HCT116 (cell line): ENCODE measurements at regions not wholly inside any gene's neighbourhood (a gene's known extent, or its start where the extent isn't known, plus 50 kb on each side); places are given as distances from the start of the nearest gene placed in this dataset.

Source experiments
- ATAC-seq: fragments of 200-7000 bp; cut with Tn5 transposase; 2 replicates; pipeline ENCODE4 v1.9.1; 2020; ENCODE audit warnings: mild to moderate bottlenecking, moderate library complexity
- BruUV-seq: library from RNA; stranded (reverse); fragments of 400-500 nt; replicated peaks from 2 replicates; lab custom pipeline; 2021; lab: Mats Ljungman, UMichigan
- CTCF ChIA-PET: fragments of 300-600 bp; sonication (Branson Sonifier 250); formaldehyde crosslinking; loops from one replicate; lab custom pipeline; 2021; ENCODE audit warnings: antibody characterized with exemption; lab: Charles Lee
- POLR2A ChIA-PET: fragments of 300-600, 350-600 bp; sonication (Branson Sonifier 250); formaldehyde crosslinking; loops from one replicate; lab custom pipeline; 2021; ENCODE audit warnings: antibody characterized with exemption; lab: Charles Lee
- RAD21 ChIA-PET, 2 experiments: fragments of 300-600 bp; sonication (Branson Sonifier 250); formaldehyde crosslinking; loops; one replicate each; lab custom pipeline; 2023; ENCODE audit warnings: low total read pairs in 2 of 2; ENCODE audit not compliant: uncharacterized antibody in 2 of 2, unreplicated experiment in 2 of 2, low non-redundant PET in 1 of 2; lab: Charles Lee
- DNase-seq: peaks from one replicate; pipeline ENCODE4 v3.0.0-alpha.2; 2010; ENCODE audit warnings: low read depth, low spot score
- H2AFZ ChIP-seq: fragments of 200-600 bp; shearing (Covaris generic), sonication (generic); 2 replicates; pipeline ENCODE4 v1.6.1; 2017; ENCODE audit warnings: low read depth, mixed run types, mixed read lengths, antibody characterized with exemption, low read length; ENCODE audit not compliant: poor library complexity, severe bottlenecking
- H3K27ac ChIP-seq: 2 replicates; pipeline ENCODE4 v1.5.1; 2012; ENCODE audit warnings: low read depth, low read length
- H3K27me3 ChIP-seq: fragments of 200-600 bp; sonication (generic); 2 replicates; pipeline ENCODE4 v1.6.1; 2016; ENCODE audit warnings: mixed run types, low read length, mixed read lengths; ENCODE audit not compliant: insufficient read depth
- H3K36me3 ChIP-seq, 2 experiments: fragments of 200-500 bp in 1 of 2; fragments of 200-600 bp in 1 of 2; sonication (Bioruptor generic) in 1 of 2; sonication (generic) in 1 of 2; 2 replicates each; pipeline versions ENCODE4 v1.5.1 to v1.6.1; 2014 to 2016; ENCODE audit warnings: low read length in 2 of 2, inconsistent platforms in 1 of 2, mixed read lengths in 1 of 2, mixed run types in 1 of 2; ENCODE audit not compliant: insufficient read depth in 2 of 2, control insufficient read depth in 1 of 2
- H3K4me1 ChIP-seq, 2 experiments: fragments of 200-600 bp in 1 of 2; sonication (generic) in 1 of 2; 2 replicates each; pipeline versions ENCODE4 v1.5.1 to v1.6.1; 2012 to 2017; ENCODE audit warnings: low read length in 2 of 2, inconsistent platforms in 1 of 2, mild to moderate bottlenecking in 1 of 2, mixed read lengths in 1 of 2, mixed run types in 1 of 2, moderate library complexity in 1 of 2; ENCODE audit not compliant: insufficient read depth in 2 of 2, control insufficient read depth in 1 of 2
- H3K4me2 ChIP-seq: fragments of 200-600 bp; sonication (generic); 2 replicates; pipeline ENCODE4 v1.6.1; 2017; ENCODE audit warnings: mixed run types, low read length, mixed read lengths
- H3K4me3 ChIP-seq, 2 experiments: fragments of 200-600 bp in 1 of 2; sonication (generic) in 1 of 2; replicated peaks in 1 of 2; 2 replicates each; pipeline ENCODE4 v1.5.1; 2011 to 2016; ENCODE audit warnings: low read length in 2 of 2, control low read depth in 1 of 2, low read depth in 1 of 2, mild to moderate bottlenecking in 1 of 2, mixed read lengths in 1 of 2, mixed run types in 1 of 2
- H3K79me2 ChIP-seq: fragments of 200-600 bp; sonication (generic); 2 replicates; pipeline ENCODE4 v1.6.1; 2017; ENCODE audit warnings: mild to moderate bottlenecking, mixed run types, low read length, moderate library complexity, mixed read lengths; ENCODE audit not compliant: insufficient read depth
- H3K9ac ChIP-seq: fragments of 200-600 bp; sonication (generic); 2 replicates; pipeline ENCODE4 v1.6.1; 2016; ENCODE audit warnings: low read length, mixed read lengths
- H3K9me2 ChIP-seq: fragments of 200-600 bp; sonication (generic), shearing (Covaris generic); 2 replicates; pipeline ENCODE4 v1.6.1; 2017; ENCODE audit warnings: mixed run types, mild to moderate bottlenecking, moderate library complexity; ENCODE audit not compliant: insufficient read depth
- H3K9me3 ChIP-seq, 2 experiments: fragments of 200-500 bp in 1 of 2; fragments of 200-600 bp in 1 of 2; sonication (Bioruptor generic) in 1 of 2; sonication (generic) in 1 of 2; 2 replicates each; pipeline ENCODE4 v1.6.1; 2014 to 2017; ENCODE audit warnings: low read length in 2 of 2, mixed read lengths in 2 of 2, inconsistent platforms in 1 of 2, low read depth in 1 of 2, mild to moderate bottlenecking in 1 of 2, mixed run types in 1 of 2, moderate library complexity in 1 of 2; ENCODE audit not compliant: control insufficient read depth in 1 of 2, insufficient read depth in 1 of 2
- H4K20me1 ChIP-seq: fragments of 200-600 bp; sonication (generic), shearing (Covaris generic); 2 replicates; pipeline ENCODE4 v1.6.1; 2017; ENCODE audit warnings: mixed run types, mild to moderate bottlenecking, moderate library complexity; ENCODE audit not compliant: insufficient read depth
- EGR1 ChIP-seq: IDR thresholded peaks from 2 replicates; pipeline ENCODE4 v1.6.1; 2012; ENCODE audit warnings: low read depth
- EZH2 ChIP-seq: fragments of 200-600 bp; sonication (generic); IDR thresholded peaks from 2 replicates; pipeline ENCODE4 v1.6.1; 2017; ENCODE audit warnings: antibody characterized with exemption, mixed run types
- EZH2phosphoT487 ChIP-seq: fragments of 200-600 bp; IDR thresholded peaks from 2 replicates; pipeline ENCODE4 v1.6.1; 2018; ENCODE audit warnings: antibody characterized with exemption, borderline replicate concordance
- FOSL1 ChIP-seq: IDR thresholded peaks from 2 replicates; pipeline ENCODE4 v1.6.1; 2012; ENCODE audit warnings: low read depth
- MAX ChIP-seq: IDR thresholded peaks from 2 replicates; pipeline ENCODE4 v1.6.1; 2012
- POLR2A ChIP-seq: IDR thresholded peaks from 2 replicates; pipeline ENCODE4 v1.7.0; 2011; ENCODE audit warnings: borderline replicate concordance; ENCODE audit not compliant: insufficient read depth, insufficient read length; ENCODE audit errors: extremely low read depth
- POLR2AphosphoS5 ChIP-seq: IDR thresholded peaks from 2 replicates; pipeline ENCODE4 v1.6.1; 2011; ENCODE audit warnings: mild to moderate bottlenecking, low read depth, low read length, moderate library complexity
- REST ChIP-seq: IDR thresholded peaks from 2 replicates; pipeline ENCODE4 v1.6.1; 2012; ENCODE audit warnings: low read depth
- SIN3A ChIP-seq: IDR thresholded peaks from 2 replicates; pipeline ENCODE4 v1.6.1; 2012; ENCODE audit warnings: low read depth
- SRF ChIP-seq: IDR thresholded peaks from 2 replicates; pipeline ENCODE4 v1.6.1; 2012; ENCODE audit warnings: low read depth
- TCF7L2 ChIP-seq: IDR thresholded peaks from 2 replicates; pipeline ENCODE4 v1.7.0; 2011; ENCODE audit warnings: borderline replicate concordance, inconsistent platforms; ENCODE audit not compliant: insufficient read depth, insufficient read length; ENCODE audit errors: extremely low read depth
- YY1 ChIP-seq: IDR thresholded peaks from 2 replicates; pipeline ENCODE4 v1.6.1; 2011; ENCODE audit warnings: low read length, low read depth, moderate library complexity, mild to moderate bottlenecking; ENCODE audit not compliant: insufficient replicate concordance; ENCODE audit errors: extremely low read depth
- ZBTB33 ChIP-seq: IDR thresholded peaks from 2 replicates; pipeline ENCODE4 v1.6.1; 2011; ENCODE audit warnings: mild to moderate bottlenecking, low read length, moderate library complexity; ENCODE audit not compliant: insufficient replicate concordance; ENCODE audit errors: extremely low read depth
- ZFX ChIP-seq: fragments of 450-650 bp; IDR thresholded peaks from 2 replicates; pipeline ENCODE4 v1.6.1; 2017
- ZNF274 ChIP-seq: fragments of 200-500 bp; sonication (Bioruptor generic); IDR thresholded peaks from 2 replicates; pipeline ENCODE4 v1.6.1; 2014; ENCODE audit warnings: mild to moderate bottlenecking, low read depth, low read length, inconsistent platforms
- intact Hi-C: fragments of 100-400 bp; cut with micrococcal nuclease; formaldehyde crosslinking; loops from 2 replicates; pipeline ENCODE4 v1.10.0; 2022

GRCh38 chr6:147141711-147142308 lies 62.4 kb upstream of the STXBP5 start:
- Histone ChIP-seq H3K9me2 (no peaks in the 10 kb centered on the region), H3K27me3 (no peaks in the 10 kb centered on the region), H2AFZ (no peak overlapping the region), H4K20me1 (no peaks in the 10 kb centered on the region), H3K4me2 (no peak overlapping the region), H3K9me3 (no peaks in the 10 kb centered on the region), H3K79me2 (no peaks in the 10 kb centered on the region), H3K4me1 (no peaks in the 10 kb centered on the region), H3K36me3 (no peaks in the 10 kb centered on the region), H3K4me3 (no peak overlapping the region)
- DNase-seq (no peak), ATAC-seq (no peak)
- intact Hi-C loops, result no loop called here
- BruUV-seq, result no TSS peak
- POLR2A ChIA-PET, result no interaction called here
- TF ChIP-seq EZH2phosphoT487, result no peak
- no peak for TF ChIP-seq POLR2AphosphoS5
- no peak for TF ChIP-seq FOSL1
- no peak for TF ChIP-seq TCF7L2
- no peak for TF ChIP-seq ZBTB33
- TF ChIP-seq POLR2A, result no peak
- TF ChIP-seq EGR1, result no peak
- TF ChIP-seq SRF, result no peak
- TF ChIP-seq ZNF274, result no peak
- TF ChIP-seq REST, result no peak
- TF ChIP-seq EZH2, result no peak
- no peak for TF ChIP-seq YY1
- TF ChIP-seq ZFX, result no peak
- no peak for TF ChIP-seq MAX
- TF ChIP-seq SIN3A, result no peak
- TF ChIP-seq, all 23 proteins: peak for 0
- ChIA-PET RAD21 (no interaction called here), CTCF (no interaction called here)
- Histone ChIP-seq H3K27ac (no peak overlapping the region), H3K9ac (no peak overlapping the region)
